ENCODE measurements at regions not wholly inside any gene's neighbourhood (a gene's known extent, or its start where the extent isn't known, plus 50 kb on each side); places are given as distances from the start of the nearest gene placed in this dataset.

GRCh38 chr2:129764376-129765325 is 214.8 kb upstream of the RAB6C start:
- TF ChIP-seq POLR2A (IDR thresholded peaks at IDR 0.05; ENCODE audit: low read depth, low read length) (no peak), CTCF (IDR thresholded peaks at IDR 0.05; ENCODE audit: extremely low read depth in 1 of 2, insufficient read depth in 1 of 2, low read depth in 1 of 2, low read length in 2 of 2) (no peak), POLR2AphosphoS5 (IDR thresholded peaks at IDR 0.05; ENCODE audit: insufficient read depth, low read depth, low read length) (no peak), MAX (IDR thresholded peaks at IDR 0.05; ENCODE audit: insufficient read depth, insufficient read length) (no peak), MYC (IDR thresholded peaks at IDR 0.05; ENCODE audit: low read depth, low read length) (no peak)
